HEK293 (cell line): ENCODE measurements at regions not wholly inside any gene's neighbourhood (a gene's known extent, or its start where the extent isn't known, plus 50 kb on each side); places are given as distances from the start of the nearest gene placed in this dataset.

Source experiments
- CTCF ChIA-PET: fragments of 350-600 bp; formaldehyde crosslinking; extraction: SDS; loops from one replicate; lab custom pipeline; 2021; ENCODE audit warnings: antibody characterized with exemption; lab: Yijun Ruan, JAX
- POLR2A ChIA-PET: fragments of 300-600 bp; formaldehyde crosslinking; extraction: SDS; loops from one replicate; lab custom pipeline; 2020; ENCODE audit warnings: antibody characterized with exemption, inconsistent platforms; lab: Yijun Ruan, JAX
- H3K27ac ChIP-seq: fragments of 200-500 bp; sonication (Bioruptor generic); 2 replicates; pipeline ENCODE4 v1.5.1; 2014; ENCODE audit warnings: low read depth, low read length, control low read depth, inconsistent platforms; ENCODE audit errors: extremely low read depth
- H3K36me3 ChIP-seq, 2 experiments: fragments of 200-500 bp in 1 of 2; sonication (Bioruptor generic) in 1 of 2; 1 replicate in 1 of 2; 2 replicates in 1 of 2; pipeline ENCODE4 v1.5.1; 2014 to 2017; ENCODE audit warnings: inconsistent platforms in 2 of 2, low read length in 2 of 2; ENCODE audit not compliant: control insufficient read depth in 2 of 2, insufficient read depth in 1 of 2
- H3K4me1 ChIP-seq: fragments of 200-500 bp; sonication (Bioruptor generic); 2 replicates; pipeline ENCODE4 v1.5.1; 2014; ENCODE audit warnings: mild to moderate bottlenecking, low read length, inconsistent platforms; ENCODE audit not compliant: control insufficient read depth, insufficient read depth
- H3K4me3 ChIP-seq: 2 replicates; pipeline ENCODE4 v1.5.1; 2011; ENCODE audit warnings: low read depth, mild to moderate bottlenecking, control low read depth, low read length, moderate library complexity
- H3K9me3 ChIP-seq: fragments of 200-500 bp; sonication (Bioruptor generic); 2 replicates; pipeline ENCODE4 v1.5.1; 2014; ENCODE audit warnings: low read depth, low read length, inconsistent platforms; ENCODE audit not compliant: control insufficient read depth, insufficient read depth
- IKZF3 ChIP-seq: fragments of 450-650 bp; IDR thresholded peaks from 2 replicates; pipeline ENCODE4 v1.5.0; 2018; ENCODE audit warnings: missing biosample characterization, mild to moderate bottlenecking, missing genetic modification characterization, moderate library complexity
- OSR2 ChIP-seq: fragments of 450-650 bp; formaldehyde crosslinking; IDR thresholded peaks from 2 replicates; pipeline ENCODE4 v1.5.1; 2016; ENCODE audit warnings: missing biosample characterization, missing genetic modification characterization
- ZFP3 ChIP-seq: fragments of 450-650 bp; formaldehyde crosslinking; IDR thresholded peaks from 2 replicates; pipeline ENCODE4 v1.5.1; 2016; ENCODE audit warnings: low read depth, missing biosample characterization, missing genetic modification characterization
- ZNF169 ChIP-seq: fragments of 450-650 bp; formaldehyde crosslinking; IDR thresholded peaks from 2 replicates; pipeline ENCODE4 v1.5.1; 2016; ENCODE audit warnings: missing biosample characterization, missing genetic modification characterization
- ZNF184 ChIP-seq: fragments of 450-650 bp; IDR thresholded peaks from 2 replicates; pipeline ENCODE4 v1.5.1; 2018; ENCODE audit warnings: missing biosample characterization, mild to moderate bottlenecking, missing genetic modification characterization
- ZNF292 ChIP-seq: fragments of 450-650 bp; formaldehyde crosslinking; IDR thresholded peaks from 2 replicates; pipeline ENCODE4 v1.5.1; 2016; ENCODE audit warnings: low read depth, missing biosample characterization, missing genetic modification characterization, borderline replicate concordance
- ZNF324 ChIP-seq: fragments of 450-650 bp; formaldehyde crosslinking; IDR thresholded peaks from 2 replicates; pipeline ENCODE4 v1.5.1; 2016; ENCODE audit warnings: missing biosample characterization, missing genetic modification characterization
- ZNF626 ChIP-seq: fragments of 450-650 bp; sonication (Bioruptor Pico); formaldehyde crosslinking; IDR thresholded peaks from 2 replicates; pipeline ENCODE4 v1.5.1; 2018; ENCODE audit warnings: missing biosample characterization, missing genetic modification characterization, inconsistent platforms
- ZSCAN23 ChIP-seq: fragments of 450-650 bp; formaldehyde crosslinking; IDR thresholded peaks from 2 replicates; pipeline ENCODE4 v1.5.1; 2016; ENCODE audit warnings: missing biosample characterization, missing genetic modification characterization
- TF ChIP-seq, protein P1 (sequence below): fragments of 450-650 bp; formaldehyde crosslinking; conservative IDR thresholded peaks from 2 replicates; pipeline ENCODE4 v1.5.1; 2016; ENCODE audit warnings: low read depth, missing biosample characterization, missing genetic modification characterization
- TF ChIP-seq, protein P2 (sequence below): fragments of 450-650 bp; formaldehyde crosslinking; IDR thresholded peaks from 2 replicates; pipeline ENCODE4 v1.5.1; 2016; ENCODE audit warnings: missing biosample characterization, missing genetic modification characterization
- TF ChIP-seq, protein P3 (sequence below): fragments of 450-650 bp; formaldehyde crosslinking; IDR thresholded peaks from 2 replicates; pipeline ENCODE4 v1.5.1; 2016; ENCODE audit warnings: missing biosample characterization, missing genetic modification characterization
- TF ChIP-seq, protein P4 (sequence below): fragments of 450-650 bp; formaldehyde crosslinking; IDR thresholded peaks from 2 replicates; pipeline ENCODE4 v1.5.1; 2016; ENCODE audit warnings: missing biosample characterization, missing genetic modification characterization, borderline replicate concordance
- TF ChIP-seq, protein P5 (sequence below): fragments of 450-650 bp; formaldehyde crosslinking; IDR thresholded peaks from 2 replicates; pipeline ENCODE4 v1.5.1; 2016; ENCODE audit warnings: missing biosample characterization, missing genetic modification characterization

DNA sequence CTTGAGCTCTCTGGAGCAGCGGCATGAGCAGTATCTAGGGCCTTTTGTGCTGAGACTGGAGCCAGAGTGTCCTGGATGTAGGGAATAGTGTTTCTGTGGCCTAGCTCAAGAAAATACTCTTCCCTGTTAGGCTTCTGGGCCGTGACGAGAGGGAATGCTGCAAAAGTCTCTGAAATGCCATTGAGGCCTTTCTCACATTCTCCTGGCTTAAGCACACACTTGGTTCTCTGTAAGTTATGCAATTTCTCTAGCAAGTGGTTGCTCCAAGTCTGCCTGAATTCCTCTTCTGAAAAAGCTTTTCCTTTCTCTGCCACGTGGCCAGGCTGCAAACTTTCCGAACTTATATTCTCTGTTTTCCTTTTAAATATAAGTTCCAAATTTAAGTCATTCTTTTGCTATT lies 744.4 kb downstream of the GRIK2 start:
- H3K27ac ChIP-seq = no peak overlapping the region
- no peak overlapping the region for H3K4me3 ChIP-seq
- CTCF ChIA-PET = interaction anchor here (0.6 kb wide), 1 partner anchor 350 kb away, joined by 3 read pairs; no protein-coding TSS in a partner anchor
- TF ChIP-seq, protein P1, sequence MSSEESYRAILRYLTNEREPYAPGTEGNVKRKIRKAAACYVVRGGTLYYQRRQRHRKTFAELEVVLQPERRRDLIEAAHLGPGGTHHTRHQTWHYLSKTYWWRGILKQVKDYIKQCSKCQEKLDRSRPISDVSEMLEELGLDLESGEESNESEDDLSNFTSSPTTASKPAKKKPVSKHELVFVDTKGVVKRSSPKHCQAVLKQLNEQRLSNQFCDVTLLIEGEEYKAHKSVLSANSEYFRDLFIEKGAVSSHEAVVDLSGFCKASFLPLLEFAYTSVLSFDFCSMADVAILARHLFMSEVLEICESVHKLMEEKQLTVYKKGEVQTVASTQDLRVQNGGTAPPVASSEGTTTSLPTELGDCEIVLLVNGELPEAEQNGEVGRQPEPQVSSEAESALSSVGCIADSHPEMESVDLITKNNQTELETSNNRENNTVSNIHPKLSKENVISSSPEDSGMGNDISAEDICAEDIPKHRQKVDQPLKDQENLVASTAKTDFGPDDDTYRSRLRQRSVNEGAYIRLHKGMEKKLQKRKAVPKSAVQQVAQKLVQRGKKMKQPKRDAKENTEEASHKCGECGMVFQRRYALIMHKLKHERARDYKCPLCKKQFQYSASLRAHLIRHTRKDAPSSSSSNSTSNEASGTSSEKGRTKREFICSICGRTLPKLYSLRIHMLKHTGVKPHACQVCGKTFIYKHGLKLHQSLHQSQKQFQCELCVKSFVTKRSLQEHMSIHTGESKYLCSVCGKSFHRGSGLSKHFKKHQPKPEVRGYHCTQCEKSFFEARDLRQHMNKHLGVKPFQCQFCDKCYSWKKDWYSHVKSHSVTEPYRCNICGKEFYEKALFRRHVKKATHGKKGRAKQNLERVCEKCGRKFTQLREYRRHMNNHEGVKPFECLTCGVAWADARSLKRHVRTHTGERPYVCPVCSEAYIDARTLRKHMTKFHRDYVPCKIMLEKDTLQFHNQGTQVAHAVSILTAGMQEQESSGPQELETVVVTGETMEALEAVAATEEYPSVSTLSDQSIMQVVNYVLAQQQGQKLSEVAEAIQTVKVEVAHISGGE = no peak
- TF ChIP-seq ZNF184 (tag by site-specific recombination) (no peak), ZNF292 (tag by site-specific recombination) (no peak), ZNF169 (no peak)
- TF ChIP-seq, protein P2, sequence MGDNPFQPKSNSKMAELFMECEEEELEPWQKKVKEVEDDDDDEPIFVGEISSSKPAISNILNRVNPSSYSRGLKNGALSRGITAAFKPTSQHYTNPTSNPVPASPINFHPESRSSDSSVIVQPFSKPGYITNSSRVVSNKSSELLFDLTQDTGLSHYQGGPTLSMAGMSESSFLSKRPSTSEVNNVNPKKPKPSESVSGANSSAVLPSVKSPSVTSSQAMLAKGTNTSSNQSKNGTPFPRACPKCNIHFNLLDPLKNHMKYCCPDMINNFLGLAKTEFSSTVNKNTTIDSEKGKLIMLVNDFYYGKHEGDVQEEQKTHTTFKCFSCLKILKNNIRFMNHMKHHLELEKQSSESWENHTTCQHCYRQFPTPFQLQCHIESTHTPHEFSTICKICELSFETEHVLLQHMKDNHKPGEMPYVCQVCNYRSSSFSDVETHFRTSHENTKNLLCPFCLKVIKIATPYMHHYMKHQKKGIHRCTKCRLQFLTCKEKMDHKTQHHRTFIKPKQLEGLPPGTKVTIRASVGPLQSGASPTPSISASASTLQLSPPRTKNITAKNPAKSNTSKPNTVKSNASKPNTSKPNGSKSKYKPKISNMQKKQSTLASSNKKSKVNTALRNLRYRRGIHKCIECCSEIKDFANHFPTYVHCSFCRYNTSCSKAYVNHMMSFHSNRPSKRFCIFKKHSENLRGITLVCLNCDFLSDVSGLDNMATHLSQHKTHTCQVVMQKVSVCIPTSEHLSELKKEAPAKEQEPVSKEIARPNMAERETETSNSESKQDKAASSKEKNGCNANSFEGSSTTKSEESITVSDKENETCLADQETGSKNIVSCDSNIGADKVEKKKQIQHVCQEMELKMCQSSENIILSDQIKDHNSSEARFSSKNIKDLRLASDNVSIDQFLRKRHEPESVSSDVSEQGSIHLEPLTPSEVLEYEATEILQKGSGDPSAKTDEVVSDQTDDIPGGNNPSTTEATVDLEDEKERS (tag by site-specific recombination) = no peak
- POLR2A ChIA-PET = no interaction called here
- H3K36me3 ChIP-seq = no peaks in the 10 kb centered on the region
- H3K9me3 ChIP-seq = no peaks in the 10 kb centered on the region
- no peaks in the 10 kb centered on the region for H3K4me1 ChIP-seq

DNA sequence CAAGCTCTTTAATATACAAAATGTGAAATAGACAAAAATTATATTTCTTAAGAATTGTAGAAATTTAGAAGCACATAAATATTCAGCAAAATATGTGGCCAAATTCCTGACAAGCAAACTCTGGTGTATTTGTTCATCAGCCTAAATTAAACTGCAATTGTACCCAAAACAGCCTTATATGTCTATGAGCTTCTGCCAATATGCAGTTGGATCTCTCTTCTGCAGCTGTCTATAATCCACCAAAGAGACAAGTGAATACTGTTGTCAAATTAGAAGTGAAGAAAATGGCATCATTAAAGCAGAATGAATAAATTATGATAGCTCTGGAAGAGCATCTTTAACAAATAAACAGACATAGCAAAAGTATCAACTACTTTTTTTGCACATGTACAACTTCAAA lies 755.7 kb downstream of the GRIK2 start:
- CTCF ChIA-PET = no interaction called here
- Histone ChIP-seq H3K36me3 (no peaks in the 10 kb centered on the region), H3K9me3 (no peaks in the 10 kb centered on the region), H3K4me1 (no peaks in the 10 kb centered on the region), H3K27ac (no peak overlapping the region), H3K4me3 (no peak overlapping the region)
- POLR2A ChIA-PET = no interaction called here
- TF ChIP-seq IKZF3 (tag by site-specific recombination) (no peak), ZNF626 (tag by site-specific recombination) (no peak), ZSCAN23 (tag by site-specific recombination) (no peak), ZNF324 (no peak), OSR2 (tag by site-specific recombination) (no peak), ZFP3 (no peak)
- TF ChIP-seq, protein P3, sequence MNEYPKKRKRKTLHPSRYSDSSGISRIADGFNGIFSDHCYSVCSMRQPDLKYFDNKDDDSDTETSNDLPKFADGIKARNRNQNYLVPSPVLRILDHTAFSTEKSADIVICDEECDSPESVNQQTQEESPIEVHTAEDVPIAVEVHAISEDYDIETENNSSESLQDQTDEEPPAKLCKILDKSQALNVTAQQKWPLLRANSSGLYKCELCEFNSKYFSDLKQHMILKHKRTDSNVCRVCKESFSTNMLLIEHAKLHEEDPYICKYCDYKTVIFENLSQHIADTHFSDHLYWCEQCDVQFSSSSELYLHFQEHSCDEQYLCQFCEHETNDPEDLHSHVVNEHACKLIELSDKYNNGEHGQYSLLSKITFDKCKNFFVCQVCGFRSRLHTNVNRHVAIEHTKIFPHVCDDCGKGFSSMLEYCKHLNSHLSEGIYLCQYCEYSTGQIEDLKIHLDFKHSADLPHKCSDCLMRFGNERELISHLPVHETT (tag by site-specific recombination) = no peak
- TF ChIP-seq, protein P4, sequence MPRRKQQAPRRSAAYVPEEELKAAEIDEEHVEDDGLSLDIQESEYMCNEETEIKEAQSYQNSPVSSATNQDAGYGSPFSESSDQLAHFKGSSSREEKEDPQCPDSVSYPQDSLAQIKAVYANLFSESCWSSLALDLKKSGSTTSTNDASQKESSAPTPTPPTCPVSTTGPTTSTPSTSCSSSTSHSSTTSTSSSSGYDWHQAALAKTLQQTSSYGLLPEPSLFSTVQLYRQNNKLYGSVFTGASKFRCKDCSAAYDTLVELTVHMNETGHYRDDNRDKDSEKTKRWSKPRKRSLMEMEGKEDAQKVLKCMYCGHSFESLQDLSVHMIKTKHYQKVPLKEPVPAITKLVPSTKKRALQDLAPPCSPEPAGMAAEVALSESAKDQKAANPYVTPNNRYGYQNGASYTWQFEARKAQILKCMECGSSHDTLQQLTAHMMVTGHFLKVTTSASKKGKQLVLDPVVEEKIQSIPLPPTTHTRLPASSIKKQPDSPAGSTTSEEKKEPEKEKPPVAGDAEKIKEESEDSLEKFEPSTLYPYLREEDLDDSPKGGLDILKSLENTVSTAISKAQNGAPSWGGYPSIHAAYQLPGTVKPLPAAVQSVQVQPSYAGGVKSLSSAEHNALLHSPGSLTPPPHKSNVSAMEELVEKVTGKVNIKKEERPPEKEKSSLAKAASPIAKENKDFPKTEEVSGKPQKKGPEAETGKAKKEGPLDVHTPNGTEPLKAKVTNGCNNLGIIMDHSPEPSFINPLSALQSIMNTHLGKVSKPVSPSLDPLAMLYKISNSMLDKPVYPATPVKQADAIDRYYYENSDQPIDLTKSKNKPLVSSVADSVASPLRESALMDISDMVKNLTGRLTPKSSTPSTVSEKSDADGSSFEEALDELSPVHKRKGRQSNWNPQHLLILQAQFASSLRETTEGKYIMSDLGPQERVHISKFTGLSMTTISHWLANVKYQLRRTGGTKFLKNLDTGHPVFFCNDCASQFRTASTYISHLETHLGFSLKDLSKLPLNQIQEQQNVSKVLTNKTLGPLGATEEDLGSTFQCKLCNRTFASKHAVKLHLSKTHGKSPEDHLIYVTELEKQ (tag by site-specific recombination) = no peak
- TF ChIP-seq, protein P5, sequence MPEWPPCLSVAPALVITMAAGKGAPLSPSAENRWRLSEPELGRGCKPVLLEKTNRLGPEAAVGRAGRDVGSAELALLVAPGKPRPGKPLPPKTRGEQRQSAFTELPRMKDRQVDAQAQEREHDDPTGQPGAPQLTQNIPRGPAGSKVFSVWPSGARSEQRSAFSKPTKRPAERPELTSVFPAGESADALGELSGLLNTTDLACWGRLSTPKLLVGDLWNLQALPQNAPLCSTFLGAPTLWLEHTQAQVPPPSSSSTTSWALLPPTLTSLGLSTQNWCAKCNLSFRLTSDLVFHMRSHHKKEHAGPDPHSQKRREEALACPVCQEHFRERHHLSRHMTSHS (tag by site-specific recombination) = no peak
- TF ChIP-seq, all 188 proteins: peak for 0
